GM12875 (cell line): ENCODE measurements at regions not wholly inside any gene's neighbourhood (a gene's known extent, or its start where the extent isn't known, plus 50 kb on each side); places are given as distances from the start of the nearest gene placed in this dataset.
"Not testable (repeated sequence)": the region's sequence is repeated elsewhere in the genome, so short reads cannot be mapped to it uniquely, and the experiment has no call there.

Experiments
- H3K4me3 ChIP-seq: one replicate; pipeline ENCODE4 v1.5.1; 2011; ENCODE audit warnings: low read depth, low read length, control low read depth
- TF ChIP-seq, protein P1 (sequence below): IDR thresholded peaks from 2 replicates; pipeline ENCODE4 v1.5.1; 2011; ENCODE audit warnings: low read depth, mild to moderate bottlenecking, control low read depth, inconsistent platforms, low read length, moderate library complexity, borderline replicate concordance; ENCODE audit not compliant: insufficient read depth

DNA sequence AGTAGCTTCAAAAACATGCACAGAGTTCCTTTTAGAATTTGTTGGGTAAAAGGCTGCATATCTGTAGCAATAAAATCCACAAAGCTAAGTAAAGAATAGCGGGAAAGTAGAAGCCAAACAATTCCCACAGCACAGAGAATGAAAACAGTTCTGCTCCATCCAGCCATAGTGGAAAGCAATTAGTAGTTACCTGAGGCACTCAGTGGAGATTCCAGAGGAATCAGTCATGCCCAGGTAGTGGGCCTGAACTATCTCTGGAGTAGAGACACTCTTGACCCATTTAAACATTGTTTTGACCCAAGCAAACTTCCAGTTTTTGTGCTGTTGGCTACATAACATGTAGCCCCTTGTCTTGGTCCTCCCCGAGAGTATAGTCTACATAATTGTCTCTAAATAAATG lies 559.5 kb upstream of the PTCHD4 start:
- no peak overlapping the region for H3K4me3 ChIP-seq
- TF ChIP-seq, protein P1, sequence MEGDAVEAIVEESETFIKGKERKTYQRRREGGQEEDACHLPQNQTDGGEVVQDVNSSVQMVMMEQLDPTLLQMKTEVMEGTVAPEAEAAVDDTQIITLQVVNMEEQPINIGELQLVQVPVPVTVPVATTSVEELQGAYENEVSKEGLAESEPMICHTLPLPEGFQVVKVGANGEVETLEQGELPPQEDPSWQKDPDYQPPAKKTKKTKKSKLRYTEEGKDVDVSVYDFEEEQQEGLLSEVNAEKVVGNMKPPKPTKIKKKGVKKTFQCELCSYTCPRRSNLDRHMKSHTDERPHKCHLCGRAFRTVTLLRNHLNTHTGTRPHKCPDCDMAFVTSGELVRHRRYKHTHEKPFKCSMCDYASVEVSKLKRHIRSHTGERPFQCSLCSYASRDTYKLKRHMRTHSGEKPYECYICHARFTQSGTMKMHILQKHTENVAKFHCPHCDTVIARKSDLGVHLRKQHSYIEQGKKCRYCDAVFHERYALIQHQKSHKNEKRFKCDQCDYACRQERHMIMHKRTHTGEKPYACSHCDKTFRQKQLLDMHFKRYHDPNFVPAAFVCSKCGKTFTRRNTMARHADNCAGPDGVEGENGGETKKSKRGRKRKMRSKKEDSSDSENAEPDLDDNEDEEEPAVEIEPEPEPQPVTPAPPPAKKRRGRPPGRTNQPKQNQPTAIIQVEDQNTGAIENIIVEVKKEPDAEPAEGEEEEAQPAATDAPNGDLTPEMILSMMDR: no peak

DNA sequence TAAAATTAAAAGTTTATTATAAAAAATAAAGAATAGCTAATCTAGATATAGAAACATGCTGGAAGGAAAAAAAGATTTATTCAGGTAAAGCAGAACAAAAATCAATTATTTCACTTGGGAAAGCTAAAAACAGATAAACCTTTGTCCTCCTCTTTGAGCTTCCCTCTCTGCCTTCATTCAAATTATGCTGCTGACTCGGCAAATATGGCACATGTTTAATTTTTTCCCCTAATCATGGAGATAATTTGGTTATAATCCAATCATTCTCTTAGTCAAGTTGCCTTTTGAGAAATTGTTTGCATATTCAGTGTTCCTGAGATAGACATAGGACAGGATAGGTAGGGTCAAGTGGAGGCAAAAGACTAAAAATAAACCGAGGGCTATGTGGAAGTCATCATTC lies 556.8 kb upstream of the PTCHD4 start:
- TF ChIP-seq, protein P1: no peak
- H3K4me3 ChIP-seq: no peak overlapping the region

DNA sequence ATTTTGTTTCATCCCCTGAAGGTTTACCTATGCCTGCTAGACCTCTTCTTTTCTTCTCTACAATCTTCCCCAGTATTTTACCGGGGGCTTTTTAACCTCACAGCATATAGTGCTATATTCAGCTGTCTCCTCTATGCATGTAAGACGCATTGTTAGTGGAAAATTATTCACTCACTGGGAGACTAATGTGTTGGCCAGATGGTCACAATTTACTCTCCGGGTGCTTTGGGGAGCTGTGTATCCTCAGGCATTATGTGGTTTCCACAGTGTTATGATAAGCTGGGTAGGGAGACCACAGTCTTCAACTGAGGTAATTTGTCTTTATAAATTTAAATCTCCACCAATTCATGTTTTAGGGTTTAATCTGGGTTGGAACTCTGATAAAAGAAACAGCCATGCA lies 553.8 kb upstream of the PTCHD4 start:
- TF ChIP-seq, protein P1: no peak
- H3K4me3 ChIP-seq: no peak overlapping the region

DNA sequence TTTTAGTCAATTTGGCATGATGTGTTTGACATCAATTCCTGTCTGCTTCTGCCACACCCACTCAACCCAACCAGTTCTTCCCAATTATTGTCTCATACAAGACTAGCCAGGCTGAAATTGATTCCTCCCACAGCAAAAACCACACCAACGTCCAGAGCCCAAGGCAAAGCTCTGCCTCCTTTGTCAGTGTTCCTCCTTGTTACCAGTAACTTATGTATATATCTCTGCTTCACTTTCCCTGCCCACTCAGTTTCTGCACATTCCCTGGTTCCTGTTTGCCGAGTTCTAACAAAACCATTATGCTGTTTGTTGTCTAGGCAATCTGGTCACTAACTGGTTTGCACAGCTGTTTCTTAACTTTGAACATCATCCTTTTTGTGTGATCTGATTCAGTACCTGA lies 547.9 kb upstream of the PTCHD4 start:
- H3K4me3 ChIP-seq: no peak overlapping the region

DNA sequence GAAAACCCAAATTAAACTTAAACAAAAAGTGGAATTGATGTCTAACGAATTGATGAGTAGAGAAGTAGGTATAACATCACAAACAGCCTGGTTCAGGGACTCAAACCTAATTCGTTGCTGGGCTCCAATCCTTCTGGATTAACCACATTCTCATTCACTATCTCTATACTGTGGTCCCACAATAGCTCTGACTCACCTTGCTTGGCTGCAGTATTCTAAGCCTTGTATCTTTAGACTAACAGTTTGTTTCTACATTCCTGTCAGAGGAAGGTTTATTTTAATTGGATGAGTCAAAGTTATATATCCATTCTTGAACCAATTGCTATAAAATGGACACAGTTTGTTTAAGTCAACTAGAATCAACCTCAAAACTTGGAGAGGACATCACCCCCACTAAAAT lies 530.5 kb upstream of the PTCHD4 start:
- no peak overlapping the region for H3K4me3 ChIP-seq
- TF ChIP-seq, protein P1: no peak

More for the DNA sequence above, 547.9 kb upstream of the PTCHD4 start:
- TF ChIP-seq, protein P1: no peak

DNA sequence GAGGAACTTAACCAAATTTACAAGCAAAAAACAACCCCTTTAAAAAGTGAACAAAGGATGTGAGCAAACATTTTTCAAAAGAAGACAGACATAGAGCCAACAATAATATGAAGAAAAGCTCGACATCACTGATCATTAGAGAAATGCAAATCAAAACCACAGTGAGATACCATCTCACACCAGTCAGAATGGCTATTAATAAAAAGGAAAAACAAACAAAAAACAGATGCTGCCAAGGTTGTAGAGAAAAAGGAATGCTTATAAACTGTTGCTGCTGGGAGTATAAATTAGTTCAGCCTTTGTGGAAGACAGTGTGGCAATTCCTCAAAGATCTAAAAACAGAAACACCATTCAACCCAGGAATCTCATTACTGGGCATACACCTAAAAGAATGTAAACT lies 527.8 kb upstream of the PTCHD4 start:
- not testable (repeated sequence) for H3K4me3 ChIP-seq

DNA sequence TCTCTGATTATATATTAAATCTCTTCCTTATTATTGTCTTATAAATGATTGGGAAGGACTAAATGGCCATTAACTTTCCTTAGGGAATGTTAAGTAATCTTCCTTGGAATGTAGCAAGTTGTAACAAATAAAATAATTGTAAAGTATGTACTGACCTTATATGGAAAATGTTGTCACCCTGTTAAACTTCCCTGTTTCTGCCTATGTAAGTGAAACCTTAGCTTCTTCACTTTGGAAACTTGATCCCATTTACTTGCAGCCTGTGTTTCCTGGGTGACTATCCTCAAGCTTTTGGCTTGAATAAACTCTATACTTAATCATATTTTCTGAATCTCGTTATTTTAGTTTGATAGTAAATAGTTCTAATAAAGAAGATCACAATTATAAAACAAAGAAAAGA lies 519.5 kb upstream of the PTCHD4 start:
- no peak overlapping the region for H3K4me3 ChIP-seq

More for the DNA sequence above, 519.5 kb upstream of the PTCHD4 start:
- TF ChIP-seq, protein P1: no peak
